Endothelial cell of umbilical vein (primary cell): ENCODE measurements at regions not wholly inside any gene's neighbourhood (a gene's known extent, or its start where the extent isn't known, plus 50 kb on each side); places are given as distances from the start of the nearest gene placed in this dataset.

Source experiments
- BruUV-seq: library from RNA; stranded (reverse); fragments of 400-500 nt; replicated peaks from 2 replicates; lab custom pipeline; 2021; lab: Mats Ljungman, UMichigan
- CTCF ChIA-PET: fragments of 300-600, 350-600 bp; sonication (Branson Sonifier 250); formaldehyde crosslinking; loops from one replicate; lab custom pipeline; 2021; ENCODE audit warnings: antibody characterized with exemption, inconsistent platforms; lab: Charles Lee
- POLR2A ChIA-PET: fragments of 300-600, 350-600 bp; sonication (Branson Sonifier 250); formaldehyde crosslinking; loops from one replicate; lab custom pipeline; 2021; ENCODE audit warnings: antibody characterized with exemption, inconsistent platforms; lab: Charles Lee
- DNase-seq: peaks from one replicate; pipeline ENCODE4 v3.0.0-alpha.2; 2011; ENCODE audit warnings: low read depth, low spot score
- FAIRE-seq: peaks from 2 replicates; lab custom pipeline; 2011; peaks lifted over from hg19 to GRCh38; lab: Jason Lieb, UNC
- H2AFZ ChIP-seq: 2 replicates; pipeline ENCODE4 v1.6.0; 2012; ENCODE audit warnings: low read depth, low read length, control low read depth, inconsistent platforms
- H3K27ac ChIP-seq: 2 replicates; pipeline ENCODE4 v1.5.1; 2011; ENCODE audit warnings: low read depth, mild to moderate bottlenecking, control low read depth, low read length, moderate library complexity; ENCODE audit not compliant: insufficient read depth
- H3K27me3 ChIP-seq, 2 experiments: 2 replicates each; pipeline versions ENCODE4 v1.6.0 to v1.6.1; 2011; ENCODE audit warnings: low read length in 2 of 2, mixed read lengths in 1 of 2; ENCODE audit not compliant: control insufficient read depth in 2 of 2, insufficient read depth in 2 of 2
- H3K36me3 ChIP-seq, 2 experiments: 2 replicates in 1 of 2; 3 replicates in 1 of 2; pipeline ENCODE4 v1.5.1; 2011; ENCODE audit warnings: low read length in 2 of 2, mild to moderate bottlenecking in 1 of 2, moderate library complexity in 1 of 2; ENCODE audit not compliant: control insufficient read depth in 2 of 2, insufficient read depth in 2 of 2; ENCODE audit errors: extremely low read depth in 1 of 2
- H3K4me1 ChIP-seq: 3 replicates; pipeline ENCODE4 v1.5.1; 2011; ENCODE audit warnings: mild to moderate bottlenecking, low read length; ENCODE audit not compliant: control insufficient read depth, insufficient read depth; ENCODE audit errors: extremely low read depth
- H3K4me2 ChIP-seq: 2 replicates; pipeline ENCODE4 v1.6.1; 2011; ENCODE audit warnings: low read length, control low read depth, mixed read lengths; ENCODE audit not compliant: insufficient read depth
- H3K4me3 ChIP-seq, 3 experiments: fragments of 200-600 bp in 1 of 3; sonication (generic), shearing (Covaris generic) in 1 of 3; replicated peaks in 1 of 3; 2 replicates each; pipeline ENCODE4 v1.5.1; 2011 to 2016; ENCODE audit warnings: control low read depth in 3 of 3, low read length in 3 of 3, mild to moderate bottlenecking in 2 of 3, inconsistent platforms in 1 of 3, low read depth in 1 of 3, moderate library complexity in 1 of 3; ENCODE audit not compliant: insufficient read depth in 1 of 3
- H3K79me2 ChIP-seq: 2 replicates; pipeline ENCODE4 v1.6.0; 2012; ENCODE audit warnings: low read length, inconsistent platforms; ENCODE audit not compliant: control insufficient read depth, insufficient read depth
- H3K9ac ChIP-seq: replicated peaks from 2 replicates; pipeline ENCODE3; 2011; ENCODE audit warnings: low read length, control low read depth; ENCODE audit not compliant: insufficient read depth; ENCODE audit errors: extremely low read depth
- H3K9me1 ChIP-seq: replicated peaks from 3 replicates; pipeline ENCODE4 v1.6.0; 2011; ENCODE audit warnings: mild to moderate bottlenecking, low read length; ENCODE audit not compliant: control insufficient read depth, insufficient read depth; ENCODE audit errors: extremely low read depth
- H3K9me3 ChIP-seq: replicated peaks from 2 replicates; pipeline ENCODE4 v1.5.1; 2012; ENCODE audit warnings: low read length, inconsistent platforms; ENCODE audit not compliant: control insufficient read depth, insufficient read depth
- H4K20me1 ChIP-seq: replicated peaks from 2 replicates; pipeline ENCODE3; 2011; ENCODE audit warnings: mild to moderate bottlenecking, low read length; ENCODE audit not compliant: control insufficient read depth, insufficient read depth; ENCODE audit errors: extremely low read depth
- CTCF ChIP-seq, 2 donors: IDR thresholded peaks; 1 replicate in 1 of 2; 2 replicates in 1 of 2; pipeline ENCODE4 v1.5.1; 2011; ENCODE audit warnings: low read length in 2 of 2, mild to moderate bottlenecking in 2 of 2, moderate library complexity in 2 of 2, control low read depth in 1 of 2, inconsistent platforms in 1 of 2, low read depth in 1 of 2; ENCODE audit not compliant: insufficient read depth in 1 of 2; ENCODE audit errors: extremely low read depth in 1 of 2
- EZH2 ChIP-seq: IDR thresholded peaks from 2 replicates; pipeline ENCODE4 v1.6.1; 2012; ENCODE audit warnings: borderline replicate concordance, low read depth, mild to moderate bottlenecking, moderate library complexity, low read length, inconsistent platforms; ENCODE audit not compliant: severe bottlenecking
- FOS ChIP-seq: IDR thresholded peaks from 2 replicates; pipeline ENCODE4 v1.6.1; 2011; ENCODE audit warnings: mild to moderate bottlenecking, low read length, moderate library complexity, borderline replicate concordance; ENCODE audit not compliant: insufficient read depth
- GATA2 ChIP-seq: IDR thresholded peaks from 2 replicates; pipeline ENCODE4 v1.7.0; 2011; ENCODE audit warnings: low read depth, mild to moderate bottlenecking, moderate library complexity, mixed read lengths, low read length; ENCODE audit not compliant: insufficient read length, insufficient read depth
- JUN ChIP-seq: IDR thresholded peaks from 2 replicates; pipeline ENCODE4 v1.6.1; 2011; ENCODE audit warnings: borderline replicate concordance, low read depth; ENCODE audit not compliant: insufficient read length, insufficient read depth
- MAX ChIP-seq: IDR thresholded peaks from 2 replicates; pipeline ENCODE4 v1.6.1; 2011; ENCODE audit not compliant: insufficient read depth, insufficient read length
- MYC ChIP-seq: IDR thresholded peaks from one replicate; pipeline ENCODE4 v1.6.1; 2011; ENCODE audit warnings: mild to moderate bottlenecking, low read depth, low read length
- POLR2A ChIP-seq: IDR thresholded peaks from 2 replicates; pipeline ENCODE4 v1.6.1; 2012; ENCODE audit warnings: low read depth, mild to moderate bottlenecking, control low read depth, low read length
- POLR2AphosphoS5 ChIP-seq: IDR thresholded peaks from 2 replicates; pipeline ENCODE4 v1.6.1; 2012; ENCODE audit warnings: low read depth, mild to moderate bottlenecking, control low read depth, low read length, moderate library complexity; ENCODE audit not compliant: insufficient read depth
- dilution Hi-C: fragments of 300-500 bp; cut with MboI; formaldehyde crosslinking; loops from one replicate; pipeline ENCODE4 v1.15.0; 2019; ENCODE audit warnings: low sequenced_read_pairs; ENCODE audit not compliant: extremely low pct_ligation_motif_present
- intact Hi-C: fragments of 100-400 bp; cut with micrococcal nuclease; formaldehyde crosslinking; loops from one replicate; pipeline ENCODE4 v1.10.0; 2022

GRCh38 chr15:56857828-56858227, 60.6 kb upstream of the TCF12 start:
- H3K27me3 ChIP-seq: no peaks in the 10 kb centered on the region
- H3K79me2 ChIP-seq: no peaks in the 10 kb centered on the region
- ChIA-PET POLR2A (no interaction called here), CTCF (interaction anchor here (1.4 kb wide), 1 partner anchor 13 kb away, joined by 3 read pairs; no protein-coding TSS in a partner anchor)
- no peak for TF ChIP-seq POLR2A
- TF ChIP-seq MAX: no peak
- no peak for TF ChIP-seq JUN
- TF ChIP-seq FOS: no peak
- TF ChIP-seq GATA2: no peak
- TF ChIP-seq EZH2: no peak
- TF ChIP-seq MYC: no peak
- no peak for TF ChIP-seq CTCF (IDR thresholded peaks at IDR 0.05; ENCODE audit: extremely low read depth in 1 of 2, insufficient read depth in 1 of 2, low read depth in 1 of 2, low read length in 2 of 2)
- TF ChIP-seq POLR2AphosphoS5: no peak
- DNase-seq (no peak), FAIRE-seq (no peak)
- no peak overlapping the region for H3K4me2 ChIP-seq
- no peak overlapping the region for H2AFZ ChIP-seq
- no peaks in the 10 kb centered on the region for H3K4me1 ChIP-seq
- dilution Hi-C loops (no loop called here), intact Hi-C loops (no loop called here)
- no TSS peak for BruUV-seq
- no peak overlapping the region for H3K27ac ChIP-seq
- no peak overlapping the region for H3K9ac ChIP-seq
- H4K20me1 ChIP-seq: no peaks in the 10 kb centered on the region
- no peaks in the 10 kb centered on the region for H3K36me3 ChIP-seq
- no peaks in the 10 kb centered on the region for H3K9me3 ChIP-seq
- no peaks in the 10 kb centered on the region for H3K9me1 ChIP-seq
- H3K4me3 ChIP-seq: no peak overlapping the region
